Stomach (tissue), 8 donors: ENCODE measurements at regions not wholly inside any gene's neighbourhood (a gene's known extent, or its start where the extent isn't known, plus 50 kb on each side); places are given as distances from the start of the nearest gene placed in this dataset.

Experiments used
- DNase-seq, 2 donors: peaks; one replicate each; pipeline versions ENCODE4 v3.0.0 to v3.0.0-alpha.2; 2013 to 2019
- H3K27ac ChIP-seq, 5 donors: fragments of 200-600 bp in 4 of 5; sonication (generic) in 4 of 5; one replicate each; pipeline ENCODE4 v1.5.1; 2013 to 2019; ENCODE audit warnings: mild to moderate bottlenecking in 1 of 5, moderate library complexity in 1 of 5
- H3K27me3 ChIP-seq, 3 donors: fragments of 200-600 bp; sonication (generic); one replicate each; pipeline ENCODE4 v1.5.1; 2017 to 2019; ENCODE audit warnings: mixed run types in 1 of 3
- H3K36me3 ChIP-seq, 4 donors: fragments of 200-600 bp; sonication (generic); 1 replicate in 3 of 4; 2 replicates in 1 of 4; pipeline ENCODE4 v1.5.1; 2016 to 2019
- H3K4me1 ChIP-seq, 4 donors: fragments of 200-600 bp; sonication (generic); one replicate each; pipeline ENCODE4 v1.5.1; 2016 to 2019
- H3K4me3 ChIP-seq, 4 donors: fragments of 200-600 bp; sonication (generic) in 3 of 4; one replicate each; pipeline ENCODE4 v1.5.1; 2016 to 2019; ENCODE audit warnings: mild to moderate bottlenecking in 1 of 4
- H3K9me3 ChIP-seq, 4 donors: fragments of 200-600 bp; sonication (generic); one replicate each; pipeline ENCODE4 v1.5.1; 2016 to 2019
- CTCF ChIP-seq, 7 experiments: fragments of 450-650 bp in 4 of 7; fragments of 200-600 bp in 3 of 7; sonication (generic) in 3 of 7; IDR thresholded peaks; one replicate each; pipeline ENCODE4 v1.5.1; 2016 to 2019; ENCODE audit warnings: antibody characterized with exemption in 7 of 7, control low read depth in 2 of 7, mild to moderate bottlenecking in 1 of 7
- EP300 ChIP-seq: sonication (generic); formaldehyde crosslinking; IDR thresholded peaks from one replicate; pipeline ENCODE4 v1.6.1; 2017; ENCODE audit warnings: antibody characterized with exemption
- POLR2A ChIP-seq, 4 donors: fragments of 450-650 bp; IDR thresholded peaks; one replicate each; pipeline ENCODE4 v1.6.1; 2016; ENCODE audit warnings: antibody characterized with exemption in 4 of 4, control low read depth in 2 of 4, mild to moderate bottlenecking in 1 of 4, moderate library complexity in 1 of 4
- POLR2AphosphoS5 ChIP-seq, 3 donors: sonication (generic); formaldehyde crosslinking; IDR thresholded peaks; one replicate each; pipeline ENCODE4 v1.6.1; 2016; ENCODE audit warnings: antibody characterized with exemption in 3 of 3
- WGBS, 5 donors: extraction: QIAGEN DNeasy Blood & Tissue Kit in 3 of 5; methylation state at CpG; one replicate each; pipeline versions ENCODE4 v1.1.5 to v1.1.7; 2013 to 2018; 5-methylcytosine and 5-hydroxymethylcytosine counted together
- intact Hi-C: fragments of 100-400 bp; cut with DNase I; formaldehyde crosslinking; loops from one replicate; pipeline ENCODE4 v1.15.1; 2023; ENCODE audit warnings: low total_unique reads
- donor health status: healthy with polysubstance abuse.
- donor health status: Bipolar disorder and iron deficiency.
- donor health status: healthy.

- Histone ChIP-seq H3K4me1 (no peaks in the 10 kb centered on the region), H3K27ac (no peak overlapping the region), H3K27me3 (no peaks in the 10 kb centered on the region), H3K36me3 (no peaks in the 10 kb centered on the region), H3K4me3 (no peak overlapping the region), H3K9me3 (no peaks in the 10 kb centered on the region)
- intact Hi-C loops, result no loop called here
- no peak for DNase-seq
- WGBS, 5 donors, result 89 to 96% (median 91%) methylated on average over 8 of the region's 8 CpGs
- TF ChIP-seq POLR2AphosphoS5 (IDR thresholded peaks at IDR 0.05), result no peak
- TF ChIP-seq POLR2A (IDR thresholded peaks at IDR 0.05), result no peak
- no peak for TF ChIP-seq CTCF (IDR thresholded peaks at IDR 0.05)
- no peak for TF ChIP-seq EP300
Observed at GRCh38 chr1:199847021-199847420, 180.5 kb upstream of the NR5A2 start.

GRCh38 chr1:199851439-199852140 lies 175.9 kb upstream of the NR5A2 start:
- no peak for TF ChIP-seq POLR2AphosphoS5 (IDR thresholded peaks at IDR 0.05)
- TF ChIP-seq EP300, result no peak
- no peak for TF ChIP-seq CTCF (IDR thresholded peaks at IDR 0.05)
- TF ChIP-seq POLR2A (IDR thresholded peaks at IDR 0.05), result no peak
- no peak overlapping the region for H3K27ac ChIP-seq
- H3K4me1 ChIP-seq, result no peaks in the 10 kb centered on the region
- no peak for DNase-seq
- intact Hi-C loops, result no loop called here
- H3K27me3 ChIP-seq, result no peaks in the 10 kb centered on the region
- no peaks in the 10 kb centered on the region for H3K36me3 ChIP-seq
- WGBS, 5 donors, result 56 to 88% (median 63%) methylated on average over 2 of the region's 2 CpGs
- H3K9me3 ChIP-seq, result no peaks in the 10 kb centered on the region
- H3K4me3 ChIP-seq, result no peak overlapping the region

- no peaks in the 10 kb centered on the region for H3K27me3 ChIP-seq
- no peak overlapping the region for H3K4me3 ChIP-seq
- H3K9me3 ChIP-seq, result no peaks in the 10 kb centered on the region
- no peak for DNase-seq
- no peaks in the 10 kb centered on the region for H3K36me3 ChIP-seq
- no peaks in the 10 kb centered on the region for H3K4me1 ChIP-seq
- intact Hi-C loops, result no loop called here
- WGBS, 5 donors, result 71 to 92% (median 74%) methylated on average over 3 of the region's 3 CpGs
- H3K27ac ChIP-seq, result no peak overlapping the region
- no peak for TF ChIP-seq EP300
- no peak for TF ChIP-seq POLR2AphosphoS5 (IDR thresholded peaks at IDR 0.05)
- TF ChIP-seq POLR2A (IDR thresholded peaks at IDR 0.05), result no peak
- TF ChIP-seq CTCF (IDR thresholded peaks at IDR 0.05), result no peak
Observed at GRCh38 chr1:199854686-199855321, 172.7 kb upstream of the NR5A2 start.

GRCh38 chr1:199855580-199855979 lies 171.9 kb upstream of the NR5A2 start:
- 35 to 50% (median 43%) methylated on average over 4 of the region's 4 CpGs for WGBS, 5 donors
- no peak for TF ChIP-seq POLR2A (IDR thresholded peaks at IDR 0.05)
- no peak for TF ChIP-seq EP300
- TF ChIP-seq CTCF (IDR thresholded peaks at IDR 0.05), result no peak
- no peak for TF ChIP-seq POLR2AphosphoS5 (IDR thresholded peaks at IDR 0.05)
- no peak overlapping the region for H3K27ac ChIP-seq
- H3K9me3 ChIP-seq, result no peaks in the 10 kb centered on the region
- H3K4me3 ChIP-seq, result no peak overlapping the region
- H3K36me3 ChIP-seq, result no peaks in the 10 kb centered on the region
- intact Hi-C loops, result no loop called here
- no peak for DNase-seq
- H3K4me1 ChIP-seq, result no peaks in the 10 kb centered on the region
- no peaks in the 10 kb centered on the region for H3K27me3 ChIP-seq
